ENCODE measurements at regions not wholly inside any gene's neighbourhood (a gene's known extent, or its start where the extent isn't known, plus 50 kb on each side); places are given as distances from the start of the nearest gene placed in this dataset.

DNA sequence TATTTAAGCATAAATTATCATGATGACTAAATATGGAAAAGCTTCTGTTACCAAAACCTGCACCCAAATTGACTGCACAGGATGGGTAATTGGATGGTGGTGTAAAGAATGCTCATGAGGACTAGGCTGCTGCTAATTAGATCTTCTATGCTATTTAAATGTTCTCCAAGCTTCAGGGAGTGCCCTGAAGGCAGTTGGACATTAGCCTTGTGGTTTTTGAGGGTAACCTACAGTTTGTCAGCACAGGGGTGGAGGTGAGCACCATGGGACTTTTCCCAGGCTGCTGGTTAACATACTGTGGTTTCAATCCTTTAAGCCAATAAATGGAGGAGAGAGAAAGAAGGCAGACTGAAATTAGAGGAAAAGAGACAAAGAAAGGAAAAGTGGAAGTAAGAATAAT is 145.0 kb downstream of the WIF1 start:
- no peak for TF ChIP-seq ZNF30 (CRISPR knock-in tag; IDR thresholded peaks at IDR 0.05)
- no peak for TF ChIP-seq EP300 (IDR thresholded peaks at IDR 0.05; ENCODE audit: low read depth in 2 of 2, low read length in 2 of 2)
- TF ChIP-seq EP300 (CRISPR knock-in tag; IDR thresholded peaks at IDR 0.05; ENCODE audit: borderline replicate concordance): no peak
- TF ChIP-seq ZNF839 (CRISPR knock-in tag; IDR thresholded peaks at IDR 0.05; ENCODE audit: borderline replicate concordance): no peak
- TF ChIP-seq, protein P1, sequence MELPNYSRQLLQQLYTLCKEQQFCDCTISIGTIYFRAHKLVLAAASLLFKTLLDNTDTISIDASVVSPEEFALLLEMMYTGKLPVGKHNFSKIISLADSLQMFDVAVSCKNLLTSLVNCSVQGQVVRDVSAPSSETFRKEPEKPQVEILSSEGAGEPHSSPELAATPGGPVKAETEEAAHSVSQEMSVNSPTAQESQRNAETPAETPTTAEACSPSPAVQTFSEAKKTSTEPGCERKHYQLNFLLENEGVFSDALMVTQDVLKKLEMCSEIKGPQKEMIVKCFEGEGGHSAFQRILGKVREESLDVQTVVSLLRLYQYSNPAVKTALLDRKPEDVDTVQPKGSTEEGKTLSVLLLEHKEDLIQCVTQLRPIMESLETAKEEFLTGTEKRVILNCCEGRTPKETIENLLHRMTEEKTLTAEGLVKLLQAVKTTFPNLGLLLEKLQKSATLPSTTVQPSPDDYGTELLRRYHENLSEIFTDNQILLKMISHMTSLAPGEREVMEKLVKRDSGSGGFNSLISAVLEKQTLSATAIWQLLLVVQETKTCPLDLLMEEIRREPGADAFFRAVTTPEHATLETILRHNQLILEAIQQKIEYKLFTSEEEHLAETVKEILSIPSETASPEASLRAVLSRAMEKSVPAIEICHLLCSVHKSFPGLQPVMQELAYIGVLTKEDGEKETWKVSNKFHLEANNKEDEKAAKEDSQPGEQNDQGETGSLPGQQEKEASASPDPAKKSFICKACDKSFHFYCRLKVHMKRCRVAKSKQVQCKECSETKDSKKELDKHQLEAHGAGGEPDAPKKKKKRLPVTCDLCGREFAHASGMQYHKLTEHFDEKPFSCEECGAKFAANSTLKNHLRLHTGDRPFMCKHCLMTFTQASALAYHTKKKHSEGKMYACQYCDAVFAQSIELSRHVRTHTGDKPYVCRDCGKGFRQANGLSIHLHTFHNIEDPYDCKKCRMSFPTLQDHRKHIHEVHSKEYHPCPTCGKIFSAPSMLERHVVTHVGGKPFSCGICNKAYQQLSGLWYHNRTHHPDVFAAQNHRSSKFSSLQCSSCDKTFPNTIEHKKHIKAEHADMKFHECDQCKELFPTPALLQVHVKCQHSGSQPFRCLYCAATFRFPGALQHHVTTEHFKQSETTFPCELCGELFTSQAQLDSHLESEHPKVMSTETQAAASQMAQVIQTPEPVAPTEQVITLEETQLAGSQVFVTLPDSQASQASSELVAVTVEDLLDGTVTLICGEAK (IDR thresholded peaks at IDR 0.05): no peak
- TF ChIP-seq, protein P1 (CRISPR knock-in tag; IDR thresholded peaks at IDR 0.05): no peak
- TF ChIP-seq ZNF788 (CRISPR knock-in tag; IDR thresholded peaks at IDR 0.05; ENCODE audit: borderline replicate concordance): no peak
- TF ChIP-seq POLR2AphosphoS5 (IDR thresholded peaks at IDR 0.05; ENCODE audit: low read depth, low read length): no peak
- TF ChIP-seq, protein P2, sequence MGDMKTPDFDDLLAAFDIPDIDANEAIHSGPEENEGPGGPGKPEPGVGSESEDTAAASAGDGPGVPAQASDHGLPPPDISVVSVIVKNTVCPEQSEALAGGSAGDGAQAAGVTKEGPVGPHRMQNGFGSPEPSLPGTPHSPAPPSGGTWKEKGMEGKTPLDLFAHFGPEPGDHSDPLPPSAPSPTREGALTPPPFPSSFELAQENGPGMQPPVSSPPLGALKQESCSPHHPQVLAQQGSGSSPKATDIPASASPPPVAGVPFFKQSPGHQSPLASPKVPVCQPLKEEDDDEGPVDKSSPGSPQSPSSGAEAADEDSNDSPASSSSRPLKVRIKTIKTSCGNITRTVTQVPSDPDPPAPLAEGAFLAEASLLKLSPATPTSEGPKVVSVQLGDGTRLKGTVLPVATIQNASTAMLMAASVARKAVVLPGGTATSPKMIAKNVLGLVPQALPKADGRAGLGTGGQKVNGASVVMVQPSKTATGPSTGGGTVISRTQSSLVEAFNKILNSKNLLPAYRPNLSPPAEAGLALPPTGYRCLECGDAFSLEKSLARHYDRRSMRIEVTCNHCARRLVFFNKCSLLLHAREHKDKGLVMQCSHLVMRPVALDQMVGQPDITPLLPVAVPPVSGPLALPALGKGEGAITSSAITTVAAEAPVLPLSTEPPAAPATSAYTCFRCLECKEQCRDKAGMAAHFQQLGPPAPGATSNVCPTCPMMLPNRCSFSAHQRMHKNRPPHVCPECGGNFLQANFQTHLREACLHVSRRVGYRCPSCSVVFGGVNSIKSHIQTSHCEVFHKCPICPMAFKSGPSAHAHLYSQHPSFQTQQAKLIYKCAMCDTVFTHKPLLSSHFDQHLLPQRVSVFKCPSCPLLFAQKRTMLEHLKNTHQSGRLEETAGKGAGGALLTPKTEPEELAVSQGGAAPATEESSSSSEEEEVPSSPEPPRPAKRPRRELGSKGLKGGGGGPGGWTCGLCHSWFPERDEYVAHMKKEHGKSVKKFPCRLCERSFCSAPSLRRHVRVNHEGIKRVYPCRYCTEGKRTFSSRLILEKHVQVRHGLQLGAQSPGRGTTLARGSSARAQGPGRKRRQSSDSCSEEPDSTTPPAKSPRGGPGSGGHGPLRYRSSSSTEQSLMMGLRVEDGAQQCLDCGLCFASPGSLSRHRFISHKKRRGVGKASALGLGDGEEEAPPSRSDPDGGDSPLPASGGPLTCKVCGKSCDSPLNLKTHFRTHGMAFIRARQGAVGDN (CRISPR knock-in tag; IDR thresholded peaks at IDR 0.05): no peak
